CD4-positive, alpha-beta T cell treated with Interleukin-10 for 1 hour (primary cell): ENCODE measurements at regions not wholly inside any gene's neighbourhood (a gene's known extent, or its start where the extent isn't known, plus 50 kb on each side); places are given as distances from the start of the nearest gene placed in this dataset.

Experiments used
- DNase-seq: peaks from one replicate; pipeline ENCODE4 v3.0.0-alpha.2; 2020

DNA sequence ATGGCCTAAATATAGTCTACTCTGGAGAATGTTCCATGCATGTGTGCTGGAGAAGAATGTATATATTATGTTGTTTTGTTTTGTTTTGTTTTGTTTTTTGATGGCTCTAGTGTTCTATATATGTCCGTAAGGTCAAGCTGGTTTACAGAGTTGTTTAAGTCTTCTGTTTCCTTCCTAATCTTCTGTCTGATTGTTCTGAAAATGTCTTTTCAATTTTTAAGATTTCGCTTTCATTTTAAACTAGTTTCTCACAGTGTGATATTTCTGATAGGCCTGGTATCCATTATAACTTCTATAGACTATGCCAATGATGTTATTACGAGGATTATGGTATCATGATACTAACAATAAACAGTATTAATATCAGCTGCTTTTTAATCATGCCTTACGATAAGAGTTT is 1126.3 kb upstream of the SORCS1 start:
- DNase-seq, result no peak

- no peak for DNase-seq
These were observed 1111.6 kb upstream of the SORCS1 start for GRCh38 chr10:108275895-108276685.

DNA sequence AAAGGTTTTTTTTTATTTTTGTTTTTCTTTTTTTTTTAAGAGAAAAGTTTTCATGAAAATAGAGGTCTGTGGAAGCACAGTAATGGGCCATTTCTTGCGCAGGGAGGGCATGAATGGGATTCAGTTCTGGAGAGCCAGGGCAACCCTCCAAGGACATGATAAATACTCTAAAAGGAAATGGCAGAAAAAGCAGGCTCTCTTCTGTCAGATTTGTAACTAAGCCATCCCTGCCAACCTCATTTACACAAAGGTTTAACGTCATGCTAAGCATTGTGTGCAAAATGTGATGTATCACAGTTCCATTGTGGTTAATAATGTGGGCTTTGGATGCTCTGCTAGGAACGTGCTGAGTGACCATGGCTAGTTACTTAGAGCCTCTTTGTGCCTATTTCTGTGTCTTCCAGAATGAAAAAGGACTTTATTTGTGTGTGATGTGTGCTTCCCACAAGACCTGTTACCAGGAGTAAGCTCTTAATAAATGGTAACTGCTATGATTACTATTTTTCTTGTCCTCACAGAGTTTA is 1095.9 kb upstream of the SORCS1 start:
- DNase-seq, result no peak

DNA sequence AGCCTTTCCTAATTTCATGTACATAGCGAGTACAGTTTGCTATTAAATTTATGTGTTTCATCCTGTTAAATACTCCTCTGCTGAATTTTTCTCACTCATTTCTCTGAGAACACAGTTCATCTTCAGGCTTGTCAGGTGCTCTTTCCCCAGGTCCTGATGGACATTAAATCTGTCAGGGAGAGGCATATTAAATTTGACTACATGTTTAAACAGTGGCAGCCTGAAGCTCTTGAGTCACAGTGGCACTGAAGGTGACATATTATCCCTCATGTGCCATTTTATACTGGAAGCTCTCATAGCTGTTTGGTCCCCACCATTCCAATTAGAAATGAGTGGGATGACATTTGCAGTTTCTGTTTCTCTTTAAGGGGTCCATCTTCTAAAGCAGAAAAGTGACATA is 1089.6 kb upstream of the SORCS1 start:
- DNase-seq, result no peak

DNA sequence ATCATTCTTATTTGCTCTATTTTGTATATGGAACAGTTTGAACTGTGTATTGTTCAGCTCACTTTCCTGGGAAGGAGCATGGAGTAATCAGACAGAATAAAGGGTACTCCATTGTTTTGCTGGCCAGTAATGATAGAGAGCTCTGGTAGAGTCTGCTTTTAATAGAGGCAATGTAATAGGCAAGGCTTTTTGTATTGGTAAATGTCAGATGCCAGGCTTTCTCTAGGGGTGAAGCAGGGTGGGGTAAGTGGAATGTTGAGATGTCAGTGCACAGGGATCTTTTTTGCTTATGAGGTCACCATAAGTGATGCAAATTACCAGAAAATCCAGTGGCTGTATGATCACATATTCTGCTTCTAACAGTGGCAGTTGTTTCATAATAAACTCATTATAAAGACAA is 1088.3 kb upstream of the SORCS1 start:
- no peak for DNase-seq

- no peak for DNase-seq
These were observed 1086.6 kb upstream of the SORCS1 start for GRCh38 chr10:108250936-108251620.

GRCh38 chr10:108249940-108250339 is 1085.4 kb upstream of the SORCS1 start:
- DNase-seq, result no peak

GRCh38 chr10:108244443-108245228 is 1080.1 kb upstream of the SORCS1 start:
- no peak for DNase-seq

GRCh38 chr10:108241166-108241565 is 1076.7 kb upstream of the SORCS1 start:
- DNase-seq, result no peak

GRCh38 chr10:108238261-108238660 is 1073.8 kb upstream of the SORCS1 start:
- no peak for DNase-seq

GRCh38 chr10:108230478-108231170 is 1066.1 kb upstream of the SORCS1 start:
- no peak for DNase-seq

DNA sequence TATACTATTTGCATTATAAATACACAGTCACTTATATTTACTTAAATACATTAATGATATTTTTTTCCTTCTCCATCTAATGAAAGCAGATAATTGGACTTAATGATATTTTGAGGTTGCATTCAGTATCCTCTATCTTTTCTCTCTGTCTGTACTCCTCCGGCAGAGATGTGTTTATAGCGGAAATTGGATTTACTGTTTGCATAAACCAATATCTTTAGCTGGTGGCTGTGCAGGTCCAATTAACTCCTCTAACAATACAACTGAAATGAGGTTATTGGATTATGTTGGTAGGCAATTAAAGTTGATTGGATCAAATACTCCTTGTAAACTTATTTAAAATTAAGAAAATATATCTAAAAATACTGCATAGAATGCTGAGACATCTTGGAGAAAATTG is 1044.2 kb upstream of the SORCS1 start:
- no peak for DNase-seq

DNA sequence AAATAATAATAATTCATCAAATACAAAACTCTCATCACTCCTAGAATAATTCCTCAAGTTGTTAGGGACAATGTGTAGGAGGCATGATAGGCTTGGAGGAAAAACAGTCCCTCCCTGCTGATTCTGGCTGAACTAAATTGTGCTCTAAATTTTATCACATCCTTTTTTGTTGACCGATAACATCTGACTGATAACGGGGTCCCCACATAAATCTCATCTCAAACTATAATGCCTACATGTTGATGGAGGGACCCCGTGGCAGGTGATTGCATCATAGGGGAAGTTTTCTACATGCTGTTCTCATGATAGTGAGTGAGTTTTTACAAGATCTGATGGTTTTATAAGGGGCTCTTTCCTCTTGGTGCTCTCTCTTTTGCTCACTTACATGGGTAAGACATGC is 1043.5 kb upstream of the SORCS1 start:
- DNase-seq, result no peak

- DNase-seq, result no peak
These were observed 1040.2 kb upstream of the SORCS1 start for GRCh38 chr10:108204528-108205305.

DNA sequence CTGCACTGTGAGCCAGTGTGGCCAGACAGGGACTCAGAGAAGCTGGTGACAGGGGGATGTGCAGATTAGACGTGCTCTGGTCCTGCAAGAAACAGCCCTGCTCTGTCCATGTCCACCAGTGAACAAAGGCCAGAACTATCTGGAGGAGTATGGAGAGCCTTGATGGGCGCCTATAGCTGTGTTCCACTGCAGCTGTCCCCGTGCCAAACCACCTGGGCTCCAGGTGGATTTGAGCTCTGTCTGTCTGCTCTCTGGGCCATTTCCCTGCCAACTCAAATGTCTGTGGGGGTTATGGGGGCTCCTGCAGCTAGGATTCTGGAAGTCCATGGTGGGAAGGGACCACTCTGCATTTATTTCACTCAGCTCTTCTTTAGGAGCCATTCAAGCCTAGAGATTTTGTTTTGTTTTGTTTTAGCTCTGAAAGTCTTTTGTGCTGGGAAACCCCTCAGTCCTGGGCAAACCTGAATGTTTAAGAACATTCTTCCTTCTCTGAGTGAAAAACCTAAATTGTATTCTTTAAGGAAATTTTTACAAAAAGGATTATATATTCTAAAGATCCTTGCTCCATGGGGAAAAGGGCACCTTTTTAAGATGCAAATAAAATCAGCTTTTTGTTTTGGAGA is 1039.5 kb upstream of the SORCS1 start:
- DNase-seq, result no peak

DNA sequence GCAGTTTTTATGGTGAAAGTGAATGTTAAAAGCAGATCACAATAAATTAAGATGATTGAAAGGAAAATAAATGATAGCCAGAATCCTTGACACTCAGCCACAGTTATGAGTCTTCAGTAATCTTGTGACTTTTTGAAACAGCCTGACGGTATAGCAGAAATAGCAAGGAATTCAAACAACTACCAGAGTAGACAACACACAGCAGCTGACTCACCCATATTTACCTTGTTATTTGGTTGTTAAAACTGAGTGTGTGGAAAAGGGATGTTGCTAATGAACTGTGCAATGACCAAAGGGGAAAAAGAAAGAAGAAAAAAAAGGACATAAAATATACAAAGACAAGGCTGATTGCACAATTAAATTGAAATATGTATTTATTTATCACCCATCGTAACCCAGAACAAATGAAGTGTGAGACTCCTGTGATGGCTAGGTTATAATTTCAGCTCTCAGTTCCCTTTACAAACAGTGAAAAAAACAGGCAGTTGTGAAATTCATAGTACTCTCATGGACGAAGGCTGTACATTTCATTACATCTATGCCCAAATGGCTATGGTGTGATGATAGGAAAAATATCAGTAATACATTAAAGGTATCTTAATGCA is 1023.0 kb upstream of the SORCS1 start:
- no peak for DNase-seq

- DNase-seq, result no peak
These were observed 1019.6 kb upstream of the SORCS1 start for GRCh38 chr10:108184114-108184513.

DNA sequence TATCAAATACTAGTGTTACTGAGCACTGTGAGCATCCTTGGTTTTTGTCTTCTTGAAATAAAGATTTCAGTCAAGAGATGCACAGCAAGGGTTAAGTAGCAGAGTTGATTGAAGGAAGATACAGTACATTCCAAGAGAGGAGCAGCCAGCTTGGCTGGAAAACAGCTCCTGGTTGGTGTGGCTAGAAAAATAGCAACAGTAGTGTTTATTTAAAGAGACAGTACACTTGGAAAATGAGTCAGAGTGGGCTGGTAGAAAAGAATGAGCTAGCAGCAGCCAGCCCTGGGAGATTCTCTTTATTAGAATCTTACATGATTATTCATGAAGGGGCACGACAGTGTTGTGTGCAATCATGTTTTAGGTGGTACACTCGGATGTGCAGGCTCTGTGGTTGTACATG is 1016.4 kb upstream of the SORCS1 start:
- DNase-seq, result no peak

- DNase-seq, result no peak
These were observed 1005.3 kb upstream of the SORCS1 start for GRCh38 chr10:108169846-108170245.

GRCh38 chr10:108167766-108168165 is 1003.3 kb upstream of the SORCS1 start:
- DNase-seq, result no peak

DNA sequence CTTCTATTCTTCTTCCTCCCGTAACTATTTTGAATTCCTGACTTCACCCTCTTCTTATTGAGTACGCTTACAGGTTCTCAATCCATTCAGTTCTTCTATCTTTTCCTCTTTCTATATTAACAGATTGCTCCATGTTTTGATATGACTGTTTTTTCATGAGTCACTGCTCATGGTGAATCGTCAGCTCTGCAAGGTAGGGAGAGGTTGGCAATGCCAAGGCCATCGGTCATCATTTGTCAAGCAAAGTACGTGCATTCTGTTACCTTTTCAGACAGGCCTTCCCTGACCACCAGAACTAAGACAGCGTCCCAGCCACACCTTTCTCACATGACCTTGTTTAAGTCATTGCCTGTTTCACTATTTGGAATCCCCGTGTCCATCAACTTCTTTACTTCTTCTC is 1001.9 kb upstream of the SORCS1 start:
- DNase-seq, result no peak
